ENCODE measurements at regions not wholly inside any gene's neighbourhood (a gene's known extent, or its start where the extent isn't known, plus 50 kb on each side); places are given as distances from the start of the nearest gene placed in this dataset.

- no peak for DNase-seq (ENCODE audit: low spot score)
These were observed 152.7 kb upstream of the SOX11 start for GRCh38 chr2:5539282-5540165.

- no peak for DNase-seq (ENCODE audit: low spot score)
These were observed 151.3 kb upstream of the SOX11 start for GRCh38 chr2:5540856-5541255.

- no peak for DNase-seq (ENCODE audit: low spot score)
These were observed 147.9 kb upstream of the SOX11 start for GRCh38 chr2:5544205-5544786.

GRCh38 chr2:5546181-5546580, 146.0 kb upstream of the SOX11 start:
- DNase-seq (ENCODE audit: low spot score), result peak; percentile 30

- no peak for DNase-seq (ENCODE audit: low spot score)
These were observed 143.0 kb upstream of the SOX11 start for GRCh38 chr2:5548991-5549715.

- no peak for DNase-seq (ENCODE audit: low spot score)
These were observed 142.4 kb upstream of the SOX11 start for GRCh38 chr2:5549771-5550170.

- no peak for DNase-seq (ENCODE audit: low spot score)
These were observed 136.5 kb upstream of the SOX11 start for GRCh38 chr2:5555636-5556035.

GRCh38 chr2:5561006-5561405, 131.2 kb upstream of the SOX11 start:
- DNase-seq (ENCODE audit: low spot score), result no peak

- no peak for DNase-seq (ENCODE audit: low spot score)
These were observed 129.8 kb upstream of the SOX11 start for GRCh38 chr2:5562426-5562825.

- DNase-seq (ENCODE audit: low spot score), result no peak
These were observed 129.3 kb upstream of the SOX11 start for GRCh38 chr2:5562865-5563264.

- no peak for DNase-seq (ENCODE audit: low spot score)
These were observed 128.8 kb upstream of the SOX11 start for GRCh38 chr2:5563411-5563810.

- no peak for DNase-seq (ENCODE audit: low spot score)
These were observed 122.9 kb upstream of the SOX11 start for GRCh38 chr2:5569256-5569655.

GRCh38 chr2:5576015-5576414, 116.2 kb upstream of the SOX11 start:
- DNase-seq (ENCODE audit: low spot score), result no peak

- DNase-seq (ENCODE audit: low spot score), result no peak
These were observed 104.4 kb upstream of the SOX11 start for GRCh38 chr2:5587766-5588165.

GRCh38 chr2:5588601-5589000, 103.6 kb upstream of the SOX11 start:
- no peak for DNase-seq (ENCODE audit: low spot score)

- no peak for DNase-seq (ENCODE audit: low spot score)
These were observed 103.0 kb upstream of the SOX11 start for GRCh38 chr2:5589183-5589582.

GRCh38 chr2:5590886-5591285, 101.3 kb upstream of the SOX11 start:
- DNase-seq (ENCODE audit: low spot score), result no peak

- no peak for DNase-seq (ENCODE audit: low spot score)
These were observed 99.3 kb upstream of the SOX11 start for GRCh38 chr2:5592916-5593315.

- no peak for DNase-seq (ENCODE audit: low spot score)
These were observed 97.9 kb upstream of the SOX11 start for GRCh38 chr2:5594249-5594695.

- DNase-seq (ENCODE audit: low spot score), result no peak
These were observed 95.3 kb upstream of the SOX11 start for GRCh38 chr2:5596868-5597267.

GRCh38 chr2:5598156-5598555, 94.0 kb upstream of the SOX11 start:
- no peak for DNase-seq (ENCODE audit: low spot score)

GRCh38 chr2:5609201-5609600, 83.0 kb upstream of the SOX11 start:
- no peak for DNase-seq (ENCODE audit: low spot score)

GRCh38 chr2:5612666-5613065, 79.5 kb upstream of the SOX11 start:
- DNase-seq (ENCODE audit: low spot score), result no peak

Data from putamen (tissue), 1 donor.